ENCODE measurements at regions not wholly inside any gene's neighbourhood (a gene's known extent, or its start where the extent isn't known, plus 50 kb on each side); places are given as distances from the start of the nearest gene placed in this dataset.

DNA sequence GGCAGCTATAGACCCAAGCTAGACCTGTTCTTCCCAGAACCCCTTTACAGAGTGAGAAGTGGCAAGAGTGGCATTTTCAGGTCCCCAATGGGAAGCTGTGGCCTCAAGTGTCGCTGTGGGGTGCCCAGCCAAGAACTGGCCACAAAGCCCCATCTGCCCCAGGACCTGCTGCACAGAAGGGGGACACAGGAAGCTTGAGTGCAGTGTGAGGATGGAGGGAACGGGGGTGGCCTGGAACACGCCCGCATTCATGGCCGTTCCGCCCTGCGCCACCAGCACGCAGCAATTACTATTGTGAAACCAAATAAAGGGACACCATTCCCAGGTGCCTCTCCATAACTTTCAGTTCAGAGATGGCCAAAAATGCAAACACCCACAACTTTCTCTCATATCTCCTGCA, 237.6 kb upstream of the TCERG1L start:
- Histone ChIP-seq H3K79me2 (ENCODE audit: insufficient read depth, low read depth) (no peaks in the 10 kb centered on the region), H4K20me1 (ENCODE audit: insufficient read depth) (no peaks in the 10 kb centered on the region), H3K4me1 (ENCODE audit: low read depth, poor library complexity, severe bottlenecking) (no peaks in the 10 kb centered on the region), H3K9ac (no peak overlapping the region), H3K36me3 (ENCODE audit: insufficient read depth) (no peaks in the 10 kb centered on the region), H3K27me3 (ENCODE audit: insufficient read depth, low read depth) (peaks cover 5% of the 10 kb centered on the region; the same call in 1 of the 2 replicates), H3K27ac (no peak overlapping the region), H3K4me3 (IDR thresholded peaks at IDR 0.05; ENCODE audit: insufficient read depth, low read depth, low read length) (no peak overlapping the region), H2AFZ (ENCODE audit: low read depth) (no peak overlapping the region), H3K4me2 (no peak overlapping the region)
- TF ChIP-seq CTCF (conservative IDR thresholded peaks at IDR 0.05; ENCODE audit: low read depth, low read length): no peak

DNA sequence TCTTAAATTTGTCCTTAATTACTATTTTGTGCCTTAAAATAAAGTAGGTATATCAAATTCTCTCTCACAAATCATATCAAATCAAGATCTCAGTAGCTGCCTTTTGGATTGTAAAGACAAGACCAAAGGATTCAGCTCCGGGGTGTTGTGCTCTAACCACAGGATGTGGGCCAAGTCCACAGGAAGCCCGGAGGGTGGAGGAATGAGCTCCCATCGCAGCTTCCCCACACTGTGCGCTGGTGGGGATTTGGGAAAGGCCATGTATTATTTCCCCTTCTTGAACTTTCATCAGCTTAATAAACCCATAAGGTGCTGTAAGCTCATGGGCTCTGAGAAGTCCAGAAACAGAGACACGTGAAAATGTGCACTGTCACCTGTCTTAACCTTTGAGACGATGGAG, 241.6 kb upstream of the TCERG1L start:
- no peak overlapping the region for H3K4me3 ChIP-seq (IDR thresholded peaks at IDR 0.05; ENCODE audit: insufficient read depth, low read depth, low read length)
- H3K79me2 ChIP-seq (ENCODE audit: insufficient read depth, low read depth): no peaks in the 10 kb centered on the region
- H2AFZ ChIP-seq (ENCODE audit: low read depth): no peak overlapping the region
- H3K4me1 ChIP-seq (ENCODE audit: low read depth, poor library complexity, severe bottlenecking): no peaks in the 10 kb centered on the region
- no peak overlapping the region for H3K27ac ChIP-seq
- TF ChIP-seq CTCF (conservative IDR thresholded peaks at IDR 0.05; ENCODE audit: low read depth, low read length): no peak
- H3K36me3 ChIP-seq (ENCODE audit: insufficient read depth): no peaks in the 10 kb centered on the region
- H3K4me2 ChIP-seq: no peak overlapping the region
- no peaks in the 10 kb centered on the region; the same call in 1 of the 2 replicates for H3K27me3 ChIP-seq (ENCODE audit: insufficient read depth, low read depth)
- no peaks in the 10 kb centered on the region for H4K20me1 ChIP-seq (ENCODE audit: insufficient read depth)
- no peak overlapping the region for H3K9ac ChIP-seq

- no peaks in the 10 kb centered on the region for H3K79me2 ChIP-seq (ENCODE audit: insufficient read depth, low read depth)
- TF ChIP-seq CTCF (conservative IDR thresholded peaks at IDR 0.05; ENCODE audit: low read depth, low read length): no peak
- no peak overlapping the region for H3K4me2 ChIP-seq
- H2AFZ ChIP-seq (ENCODE audit: low read depth): no peak overlapping the region
- H3K36me3 ChIP-seq (ENCODE audit: insufficient read depth): no peaks in the 10 kb centered on the region
- peaks cover 2% of the 10 kb centered on the region; the same call in 1 of the 2 replicates for H3K27me3 ChIP-seq (ENCODE audit: insufficient read depth, low read depth)
- H3K9ac ChIP-seq: no peak overlapping the region
- no peak overlapping the region for H3K27ac ChIP-seq
- no peak overlapping the region for H3K4me3 ChIP-seq (IDR thresholded peaks at IDR 0.05; ENCODE audit: insufficient read depth, low read depth, low read length)
- H3K4me1 ChIP-seq (ENCODE audit: low read depth, poor library complexity, severe bottlenecking): no peaks in the 10 kb centered on the region
- H4K20me1 ChIP-seq (ENCODE audit: insufficient read depth): no peaks in the 10 kb centered on the region
Measured at GRCh38 chr10:131553581-131553980, 242.1 kb upstream of the TCERG1L start.

DNA sequence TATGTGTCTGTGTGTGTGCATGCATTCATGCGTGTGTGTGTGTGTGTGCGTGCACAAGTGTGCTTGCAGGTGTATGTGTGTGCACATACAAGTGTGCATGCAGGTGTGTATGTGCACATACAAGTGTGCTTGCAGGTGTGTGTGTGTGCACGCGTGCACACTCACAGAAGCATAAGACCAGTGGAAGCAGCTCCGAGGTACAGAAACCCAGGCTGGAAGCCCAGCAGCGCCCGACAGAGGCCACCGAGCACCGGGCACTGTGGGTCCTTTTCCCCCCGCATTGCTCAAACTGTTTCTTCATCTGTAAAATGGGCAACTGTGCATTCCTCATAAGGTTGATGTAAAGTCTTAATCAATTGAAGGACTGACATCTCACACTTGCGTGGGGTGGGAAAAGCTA, 243.3 kb upstream of the TCERG1L start:
- Histone ChIP-seq H2AFZ (ENCODE audit: low read depth) (no peak overlapping the region), H3K79me2 (ENCODE audit: insufficient read depth, low read depth) (no peaks in the 10 kb centered on the region), H3K4me1 (ENCODE audit: low read depth, poor library complexity, severe bottlenecking) (no peaks in the 10 kb centered on the region), H3K4me3 (IDR thresholded peaks at IDR 0.05; ENCODE audit: insufficient read depth, low read depth, low read length) (no peak overlapping the region), H3K9ac (no peak overlapping the region), H3K27me3 (ENCODE audit: insufficient read depth, low read depth) (peaks cover 8% of the 10 kb centered on the region; the same call in 1 of the 2 replicates), H3K36me3 (ENCODE audit: insufficient read depth) (no peaks in the 10 kb centered on the region), H3K27ac (no peak overlapping the region), H3K4me2 (no peak overlapping the region), H4K20me1 (ENCODE audit: insufficient read depth) (no peaks in the 10 kb centered on the region)
- TF ChIP-seq CTCF (conservative IDR thresholded peaks at IDR 0.05; ENCODE audit: low read depth, low read length): no peak
